Hematopoietic multipotent progenitor cell treated with erythropoietin and hydrocortisone succinate and interleukin-3 and kit ligand, for 6 days (in vitro differentiated cells): ENCODE measurements at regions not wholly inside any gene's neighbourhood (a gene's known extent, or its start where the extent isn't known, plus 50 kb on each side); places are given as distances from the start of the nearest gene placed in this dataset.

Experiments
- DNase-seq: peaks from one replicate; pipeline ENCODE4 v3.0.0-alpha.2; 2015

- DNase-seq = no peak
Measured at GRCh38 chr9:134590240-134591081, 51.1 kb upstream of the COL5A1 start.

- no peak for DNase-seq
Measured at GRCh38 chr9:134591082-134591571, 50.5 kb upstream of the COL5A1 start.

GRCh38 chr9:134591573-134591981, 50.0 kb upstream of the COL5A1 start:
- DNase-seq = no peak
